ENCODE measurements at regions not wholly inside any gene's neighbourhood (a gene's known extent, or its start where the extent isn't known, plus 50 kb on each side); places are given as distances from the start of the nearest gene placed in this dataset.

DNA sequence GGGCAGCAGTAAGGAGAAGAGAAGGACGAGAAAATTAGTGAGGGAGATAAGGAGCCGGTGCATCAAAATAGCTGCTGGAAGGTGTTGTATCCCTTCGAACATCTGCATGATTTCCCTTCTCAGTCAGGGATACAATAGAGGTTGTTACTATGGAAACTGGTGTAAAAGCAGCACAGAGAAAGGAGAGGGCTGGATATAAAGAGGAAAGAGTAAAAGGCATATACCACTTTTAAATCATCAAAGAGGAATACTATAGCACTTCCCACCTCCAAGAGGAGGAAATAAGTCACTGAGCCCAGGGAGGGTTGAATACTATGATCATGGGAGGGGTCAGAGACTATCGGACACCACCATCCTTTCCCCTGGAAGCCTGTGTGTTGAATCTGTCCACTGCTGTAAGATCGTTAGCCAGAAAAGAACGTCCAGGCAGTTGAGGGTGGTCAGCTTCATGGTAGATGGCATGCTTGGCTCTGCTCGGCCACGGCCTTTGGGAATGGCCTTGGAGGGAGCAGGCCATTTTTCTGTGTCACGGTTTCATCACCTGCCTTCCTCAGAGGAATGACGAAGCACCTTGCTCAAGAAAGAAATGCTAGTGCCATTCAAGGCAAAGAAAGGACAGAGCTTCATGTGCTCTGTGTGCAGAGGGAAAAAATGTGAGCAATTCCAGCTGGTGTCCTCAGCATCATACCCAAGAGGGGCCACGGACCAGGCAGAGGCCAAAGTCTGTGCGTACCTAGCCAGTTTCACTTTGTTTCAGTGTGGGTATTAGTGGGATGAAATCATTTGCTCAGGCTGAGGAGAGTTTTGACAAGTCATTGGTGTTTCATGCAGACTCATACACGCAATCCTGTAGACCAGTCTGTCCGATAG is 64.2 kb downstream of the IRF2BP2 start:
- TF ChIP-seq, protein P1, sequence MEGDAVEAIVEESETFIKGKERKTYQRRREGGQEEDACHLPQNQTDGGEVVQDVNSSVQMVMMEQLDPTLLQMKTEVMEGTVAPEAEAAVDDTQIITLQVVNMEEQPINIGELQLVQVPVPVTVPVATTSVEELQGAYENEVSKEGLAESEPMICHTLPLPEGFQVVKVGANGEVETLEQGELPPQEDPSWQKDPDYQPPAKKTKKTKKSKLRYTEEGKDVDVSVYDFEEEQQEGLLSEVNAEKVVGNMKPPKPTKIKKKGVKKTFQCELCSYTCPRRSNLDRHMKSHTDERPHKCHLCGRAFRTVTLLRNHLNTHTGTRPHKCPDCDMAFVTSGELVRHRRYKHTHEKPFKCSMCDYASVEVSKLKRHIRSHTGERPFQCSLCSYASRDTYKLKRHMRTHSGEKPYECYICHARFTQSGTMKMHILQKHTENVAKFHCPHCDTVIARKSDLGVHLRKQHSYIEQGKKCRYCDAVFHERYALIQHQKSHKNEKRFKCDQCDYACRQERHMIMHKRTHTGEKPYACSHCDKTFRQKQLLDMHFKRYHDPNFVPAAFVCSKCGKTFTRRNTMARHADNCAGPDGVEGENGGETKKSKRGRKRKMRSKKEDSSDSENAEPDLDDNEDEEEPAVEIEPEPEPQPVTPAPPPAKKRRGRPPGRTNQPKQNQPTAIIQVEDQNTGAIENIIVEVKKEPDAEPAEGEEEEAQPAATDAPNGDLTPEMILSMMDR (IDR thresholded peaks at IDR 0.05): no peak
- no peak for TF ChIP-seq POLR2A (IDR thresholded peaks at IDR 0.05)
